WI38 (cell line): ENCODE measurements at regions not wholly inside any gene's neighbourhood (a gene's known extent, or its start where the extent isn't known, plus 50 kb on each side); places are given as distances from the start of the nearest gene placed in this dataset.

Experiments used
- H3K4me3 ChIP-seq: 2 replicates; pipeline ENCODE4 v1.5.1; 2011; ENCODE audit warnings: low read depth, mild to moderate bottlenecking, control low read depth, low read length
- CTCF ChIP-seq: IDR thresholded peaks from 2 replicates; pipeline ENCODE4 v1.5.1; 2012; ENCODE audit warnings: low read depth, mild to moderate bottlenecking, control low read depth, low read length

- TF ChIP-seq CTCF: no peak
- no peak overlapping the region for H3K4me3 ChIP-seq
Measured at GRCh38 chr10:123597676-123598075, 68.5 kb upstream of the GPR26 start.

GRCh38 chr10:123599366-123599849, 66.7 kb upstream of the GPR26 start:
- H3K4me3 ChIP-seq: no peak overlapping the region
- TF ChIP-seq CTCF: no peak

- no peak for TF ChIP-seq CTCF
- no peak overlapping the region for H3K4me3 ChIP-seq
Measured at GRCh38 chr10:123600177-123600576, 66.0 kb upstream of the GPR26 start.

- no peak for TF ChIP-seq CTCF
Measured at GRCh38 chr10:123603130-123603529, 63.0 kb upstream of the GPR26 start.

GRCh38 chr10:123604506-123604905, 61.6 kb upstream of the GPR26 start:
- TF ChIP-seq CTCF: no peak
- no peak overlapping the region for H3K4me3 ChIP-seq

More at GRCh38 chr10:123603130-123603529, 63.0 kb upstream of the GPR26 start:
- H3K4me3 ChIP-seq: no peak overlapping the region

- no peak for TF ChIP-seq CTCF
- H3K4me3 ChIP-seq: no peak overlapping the region
Measured at GRCh38 chr10:123606006-123606405, 60.1 kb upstream of the GPR26 start.

GRCh38 chr10:123606955-123607354, 59.2 kb upstream of the GPR26 start:
- TF ChIP-seq CTCF: no peak
- no peak overlapping the region for H3K4me3 ChIP-seq
